MCF 10A (cell line): ENCODE measurements at regions not wholly inside any gene's neighbourhood (a gene's known extent, or its start where the extent isn't known, plus 50 kb on each side); places are given as distances from the start of the nearest gene placed in this dataset.

ENCODE experiments used
- BruUV-seq: library from RNA; stranded (reverse); fragments of 400-500 nt; replicated peaks from 2 replicates; lab custom pipeline; 2021; lab: Mats Ljungman, UMichigan
- CTCF ChIA-PET: fragments of 300-600 bp; sonication (Branson Sonifier 250); formaldehyde crosslinking; extraction: SDS; loops from one replicate; lab custom pipeline; 2021; ENCODE audit warnings: antibody characterized with exemption, inconsistent platforms; lab: Yijun Ruan, JAX
- POLR2A ChIA-PET: fragments of 300-600, 350-650 bp; sonication (Branson Sonifier 250); formaldehyde crosslinking; extraction: SDS; loops from one replicate; lab custom pipeline; 2020; ENCODE audit warnings: antibody characterized with exemption, inconsistent platforms; lab: Yijun Ruan, JAX
- DNase-seq: peaks from one replicate; pipeline ENCODE4 v3.0.0-alpha.2; 2018; ENCODE audit not compliant: unreplicated experiment
- H3K27ac Mint-ChIP-seq: one replicate; pipeline ENCODE4 v1.8.0; 2022; ENCODE audit warnings: mild to moderate bottlenecking, low read depth, mixed read lengths; ENCODE audit not compliant: unreplicated experiment
- H3K27me3 Mint-ChIP-seq: one replicate; pipeline ENCODE4 v1.8.0; 2022; ENCODE audit warnings: mixed read lengths; ENCODE audit not compliant: insufficient read depth, unreplicated experiment
- H3K36me3 Mint-ChIP-seq: one replicate; pipeline ENCODE4 v1.8.0; 2022; ENCODE audit warnings: mild to moderate bottlenecking, moderate library complexity, mixed read lengths; ENCODE audit not compliant: insufficient read depth, unreplicated experiment
- H3K4me1 Mint-ChIP-seq: one replicate; pipeline ENCODE4 v1.8.0; 2022; ENCODE audit warnings: mixed read lengths; ENCODE audit not compliant: insufficient read depth, unreplicated experiment
- H3K4me3 Mint-ChIP-seq: one replicate; pipeline ENCODE4 v1.8.0; 2022; ENCODE audit warnings: mild to moderate bottlenecking, moderate library complexity, mixed read lengths; ENCODE audit not compliant: unreplicated experiment
- H3K9me3 Mint-ChIP-seq: one replicate; pipeline ENCODE4 v1.8.0; 2022; ENCODE audit warnings: mixed read lengths; ENCODE audit not compliant: unreplicated experiment
- intact Hi-C: fragments of 100-400 bp; cut with micrococcal nuclease; formaldehyde crosslinking; loops from 2 replicates; pipeline ENCODE4 v1.14.1; 2022
- TF ChIP-seq, protein P1 (sequence below): fragments of 200-600 bp; IDR thresholded peaks from one replicate; pipeline ENCODE4 v1.8.0; 2022; ENCODE audit warnings: antibody characterized with exemption, mild to moderate bottlenecking; ENCODE audit not compliant: unreplicated experiment

DNA sequence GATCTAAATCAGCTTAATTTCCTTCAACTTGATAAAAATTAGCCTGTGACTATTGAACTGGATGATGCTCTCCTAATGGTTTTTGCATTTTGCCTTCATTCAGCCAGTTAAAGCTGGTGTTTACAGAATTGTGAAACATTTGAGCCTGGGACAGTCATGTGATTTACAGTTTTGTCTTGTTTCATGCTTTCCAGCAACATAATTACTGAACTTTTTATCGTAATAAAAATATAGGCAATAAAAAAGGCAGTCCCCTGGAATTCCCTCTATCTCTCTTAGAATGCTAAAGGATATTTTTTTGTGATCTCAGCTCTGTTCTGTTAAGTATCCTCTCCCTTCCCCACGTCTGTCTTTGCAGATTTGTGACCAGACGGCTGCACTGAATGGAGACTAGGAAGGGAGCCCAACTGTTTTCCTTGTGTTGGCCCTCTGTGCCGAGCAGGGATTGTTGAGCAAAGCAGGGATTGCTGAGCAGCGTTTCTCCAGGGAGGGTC, 70.3 kb upstream of the RGL1 start:
- peaks cover 16% of the 10 kb centered on the region for H3K4me1 Mint-ChIP-seq
- BruUV-seq = no TSS peak
- POLR2A ChIA-PET = interaction anchor here (0.7 to 1.1 kb wide), 3 partner anchors 9 to 150 kb away, joined by 3 to 4 read pairs (median 3); no protein-coding TSS in a partner anchor
- H3K4me3 Mint-ChIP-seq = no peak overlapping the region
- H3K36me3 Mint-ChIP-seq = no peaks in the 10 kb centered on the region
- intact Hi-C loops = no loop called here
- DNase-seq = peak; percentile 27
- no peak overlapping the region for H3K27ac Mint-ChIP-seq
- H3K27me3 Mint-ChIP-seq = no peaks in the 10 kb centered on the region
- TF ChIP-seq, protein P1, sequence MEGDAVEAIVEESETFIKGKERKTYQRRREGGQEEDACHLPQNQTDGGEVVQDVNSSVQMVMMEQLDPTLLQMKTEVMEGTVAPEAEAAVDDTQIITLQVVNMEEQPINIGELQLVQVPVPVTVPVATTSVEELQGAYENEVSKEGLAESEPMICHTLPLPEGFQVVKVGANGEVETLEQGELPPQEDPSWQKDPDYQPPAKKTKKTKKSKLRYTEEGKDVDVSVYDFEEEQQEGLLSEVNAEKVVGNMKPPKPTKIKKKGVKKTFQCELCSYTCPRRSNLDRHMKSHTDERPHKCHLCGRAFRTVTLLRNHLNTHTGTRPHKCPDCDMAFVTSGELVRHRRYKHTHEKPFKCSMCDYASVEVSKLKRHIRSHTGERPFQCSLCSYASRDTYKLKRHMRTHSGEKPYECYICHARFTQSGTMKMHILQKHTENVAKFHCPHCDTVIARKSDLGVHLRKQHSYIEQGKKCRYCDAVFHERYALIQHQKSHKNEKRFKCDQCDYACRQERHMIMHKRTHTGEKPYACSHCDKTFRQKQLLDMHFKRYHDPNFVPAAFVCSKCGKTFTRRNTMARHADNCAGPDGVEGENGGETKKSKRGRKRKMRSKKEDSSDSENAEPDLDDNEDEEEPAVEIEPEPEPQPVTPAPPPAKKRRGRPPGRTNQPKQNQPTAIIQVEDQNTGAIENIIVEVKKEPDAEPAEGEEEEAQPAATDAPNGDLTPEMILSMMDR = no peak
- H3K9me3 Mint-ChIP-seq = no peaks in the 10 kb centered on the region
- CTCF ChIA-PET = interaction anchor here (0.6 to 1.7 kb wide), 8 partner anchors 8 to 475 kb away, joined by 3 to 9 read pairs (median 3); no protein-coding TSS in a partner anchor

DNA sequence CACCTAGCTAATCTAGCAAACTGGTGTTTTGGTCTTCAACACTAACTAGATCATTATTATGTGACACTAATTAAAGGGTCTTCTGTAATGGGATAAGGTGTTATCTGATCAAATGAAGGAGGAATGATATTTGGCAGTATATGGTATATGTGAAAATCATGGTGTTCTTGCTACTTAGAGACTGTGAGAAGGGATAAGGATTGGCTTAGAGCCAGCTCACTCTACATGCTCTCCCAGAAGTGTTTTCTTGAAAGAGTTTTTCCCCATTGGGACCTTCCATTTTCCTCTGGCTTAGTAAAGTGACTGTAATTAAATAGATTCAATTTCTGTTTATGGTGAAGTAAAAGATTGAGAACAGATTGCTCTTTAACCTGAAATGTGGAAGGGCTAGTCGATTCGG, 71.2 kb upstream of the RGL1 start:
- no TSS peak for BruUV-seq
- Mint-ChIP-seq H3K4me1 (peaks cover 16% of the 10 kb centered on the region), H3K27ac (no peak overlapping the region)

DNA sequence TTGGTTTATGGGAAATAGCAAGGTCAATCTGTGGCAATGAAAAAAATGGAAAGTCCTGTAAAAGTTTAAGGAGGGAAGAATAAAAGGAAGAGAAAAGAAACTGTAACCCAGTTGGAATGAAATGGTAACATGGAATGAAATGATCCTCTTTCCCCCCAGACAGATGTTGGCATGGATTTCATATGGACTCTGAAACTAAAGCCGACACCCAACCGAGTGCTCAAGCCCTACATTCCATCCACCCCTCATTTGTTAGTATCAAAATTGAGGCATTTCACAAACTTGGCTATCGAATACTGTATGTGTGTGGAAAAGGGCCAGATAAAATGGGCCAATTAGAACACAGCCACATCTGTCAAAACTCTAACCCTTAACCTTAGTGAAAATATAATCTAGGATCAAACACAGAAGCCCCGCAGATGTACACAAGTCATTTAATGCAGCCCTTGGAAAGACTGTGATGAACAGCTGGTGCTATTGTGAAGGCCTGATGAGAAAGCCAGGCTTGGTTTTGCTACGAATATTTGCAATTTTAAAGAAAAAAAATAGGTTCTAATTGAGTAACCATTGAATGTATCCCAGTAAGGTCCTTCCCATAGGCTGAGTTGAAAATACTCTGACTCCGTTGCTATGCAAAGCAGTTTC, 72.6 kb upstream of the RGL1 start:
- no peak overlapping the region for H3K4me3 Mint-ChIP-seq
- H3K4me1 Mint-ChIP-seq = peaks cover 16% of the 10 kb centered on the region
- no peaks in the 10 kb centered on the region for H3K9me3 Mint-ChIP-seq
- no peak overlapping the region for H3K27ac Mint-ChIP-seq
- H3K27me3 Mint-ChIP-seq = no peaks in the 10 kb centered on the region
- TF ChIP-seq, protein P1 = no peak
- no TSS peak for BruUV-seq
- POLR2A ChIA-PET = interaction anchor here (1.3 kb wide), 1 partner anchor 12 kb away, joined by 5 read pairs; no protein-coding TSS in a partner anchor
- CTCF ChIA-PET = interaction anchor here (0.6 to 1.5 kb wide), 4 partner anchors 10 to 604 kb away, joined by 3 read pairs; no protein-coding TSS in a partner anchor
- DNase-seq = no peak
- intact Hi-C loops = no loop called here
- no peaks in the 10 kb centered on the region for H3K36me3 Mint-ChIP-seq

More for the DNA sequence above, 71.2 kb upstream of the RGL1 start:
- Mint-ChIP-seq H3K9me3 (no peaks in the 10 kb centered on the region), H3K27me3 (no peaks in the 10 kb centered on the region), H3K36me3 (no peaks in the 10 kb centered on the region), H3K4me3 (no peak overlapping the region)
- ChIA-PET CTCF (interaction anchor here (0.6 to 1.7 kb wide), 7 partner anchors 47 to 194 kb away, joined by 3 to 9 read pairs (median 4); partner anchors contain the start of gene APOBEC4), POLR2A (interaction anchor here (0.7 to 1.3 kb wide), 4 partner anchors 9 to 14 kb away, joined by 3 to 5 read pairs (median 3); no protein-coding TSS in a partner anchor)
- TF ChIP-seq, protein P1 = no peak
- DNase-seq = no peak
- intact Hi-C loops = no loop called here

DNA sequence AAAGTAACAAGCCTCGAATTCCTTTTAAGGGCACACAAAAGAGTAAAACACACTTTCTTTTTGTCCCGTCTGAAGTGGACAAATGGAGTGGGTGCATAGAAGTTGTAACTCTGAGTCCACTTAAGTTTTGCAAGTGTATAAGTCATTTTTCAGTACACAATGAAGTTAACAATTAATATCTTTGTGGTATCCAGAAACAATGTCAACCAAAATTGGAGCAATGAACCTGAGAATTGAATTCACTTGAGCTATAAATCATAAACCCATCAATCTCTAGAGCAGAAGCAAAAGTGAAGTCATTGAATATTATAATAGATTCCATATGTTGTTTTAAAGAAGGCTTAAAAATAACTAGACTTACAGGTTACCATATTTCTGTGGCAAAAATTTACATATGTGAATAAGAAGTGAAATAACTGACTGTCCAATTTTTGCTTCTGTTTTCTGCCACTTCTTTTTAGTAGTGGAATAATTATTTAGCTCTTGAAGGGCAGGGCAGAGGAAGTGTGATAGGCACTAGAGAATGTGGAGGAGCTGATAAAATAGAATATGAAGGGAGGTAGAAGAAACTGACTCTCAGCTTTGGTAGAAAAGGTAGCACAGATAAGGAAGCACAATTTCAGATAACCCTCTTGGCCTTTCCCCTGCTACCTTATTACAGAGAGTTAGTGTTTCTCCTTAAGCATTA, 73.9 kb upstream of the RGL1 start:
- no TSS peak for BruUV-seq
- H3K27me3 Mint-ChIP-seq = no peaks in the 10 kb centered on the region
- no peaks in the 10 kb centered on the region for H3K36me3 Mint-ChIP-seq
- H3K4me1 Mint-ChIP-seq = peaks cover 16% of the 10 kb centered on the region
- CTCF ChIA-PET = interaction anchor here (0.8 to 1.5 kb wide), 3 partner anchors 11 to 315 kb away, joined by 3 read pairs; no protein-coding TSS in a partner anchor
- intact Hi-C loops = no loop called here
- TF ChIP-seq, protein P1 = no peak
- POLR2A ChIA-PET = interaction anchor here (0.6 kb wide), 3 partner anchors 53 to 314 kb away, joined by 3 read pairs; no protein-coding TSS in a partner anchor
- H3K27ac Mint-ChIP-seq = no peak overlapping the region
- H3K4me3 Mint-ChIP-seq = no peak overlapping the region
- no peaks in the 10 kb centered on the region for H3K9me3 Mint-ChIP-seq
- DNase-seq = no peak
